H9 (cell line): ENCODE measurements at regions not wholly inside any gene's neighbourhood (a gene's known extent, or its start where the extent isn't known, plus 50 kb on each side); places are given as distances from the start of the nearest gene placed in this dataset.

ENCODE experiments used
- DNase-seq: peaks from one replicate; pipeline ENCODE4 v3.0.0-alpha.2; 2017
- H2AFZ ChIP-seq: one replicate; pipeline ENCODE4 v1.6.1; 2013; ENCODE audit warnings: mild to moderate bottlenecking, low read length, control low read depth, moderate library complexity
- H2AK5ac ChIP-seq: 2 replicates; pipeline ENCODE4 v1.6.1; 2013; ENCODE audit warnings: low read length, control low read depth, mixed read lengths; ENCODE audit not compliant: insufficient read length
- H2BK120ac ChIP-seq: one replicate; pipeline ENCODE4 v1.6.1; 2013; ENCODE audit warnings: low read depth, mild to moderate bottlenecking, low read length, control low read depth, inconsistent platforms; ENCODE audit not compliant: poor library complexity, severe bottlenecking
- H2BK12ac ChIP-seq: 2 replicates; pipeline ENCODE4 v1.6.1; 2013; ENCODE audit warnings: low read length, control low read depth, mixed read lengths, low read depth; ENCODE audit not compliant: insufficient read length
- H2BK15ac ChIP-seq: 2 replicates; pipeline ENCODE4 v1.6.1; 2013; ENCODE audit warnings: low read depth, low read length, control low read depth
- H2BK20ac ChIP-seq: one replicate; pipeline ENCODE4 v1.6.1; 2013; ENCODE audit warnings: low read depth, mild to moderate bottlenecking, low read length, control low read depth, inconsistent platforms; ENCODE audit not compliant: poor library complexity, severe bottlenecking
- H2BK5ac ChIP-seq: 2 replicates; pipeline ENCODE4 v1.6.1; 2013; ENCODE audit warnings: low read length, control low read depth, mixed read lengths; ENCODE audit not compliant: insufficient read length
- H3K14ac ChIP-seq: 2 replicates; pipeline ENCODE4 v1.6.1; 2013; ENCODE audit warnings: low read length, control low read depth; ENCODE audit not compliant: insufficient read depth
- H3K18ac ChIP-seq: 2 replicates; pipeline ENCODE4 v1.6.1; 2013; ENCODE audit warnings: low read depth, mild to moderate bottlenecking, mixed read lengths, low read length, control low read depth; ENCODE audit not compliant: insufficient read length
- H3K23ac ChIP-seq: 2 replicates; pipeline ENCODE4 v1.6.1; 2013; ENCODE audit warnings: low read length, control low read depth, mixed read lengths, low read depth; ENCODE audit not compliant: insufficient read length
- H3K23me2 ChIP-seq: 2 replicates; pipeline ENCODE4 v1.6.1; 2013; ENCODE audit warnings: low read depth, mild to moderate bottlenecking, mixed read lengths, low read length, control low read depth; ENCODE audit not compliant: insufficient read length, poor library complexity, severe bottlenecking
- H3K27ac ChIP-seq: 2 replicates; pipeline ENCODE4 v1.5.1; 2013; ENCODE audit warnings: low read length, control low read depth, mixed read lengths, low read depth; ENCODE audit not compliant: insufficient read length
- H3K27me3 ChIP-seq: 2 replicates; pipeline ENCODE4 v1.6.1; 2013; ENCODE audit warnings: low read length, control low read depth, inconsistent platforms; ENCODE audit not compliant: insufficient read depth
- H3K4ac ChIP-seq: 2 replicates; pipeline ENCODE4 v1.6.1; 2013; ENCODE audit warnings: low read depth, mild to moderate bottlenecking, control low read depth, inconsistent platforms, low read length, moderate library complexity
- H3K4me1 ChIP-seq: 2 replicates; pipeline ENCODE4 v1.6.1; 2013; ENCODE audit warnings: low read length, control low read depth, inconsistent platforms; ENCODE audit not compliant: insufficient read depth
- H3K4me2 ChIP-seq: 2 replicates; pipeline ENCODE4 v1.6.1; 2013; ENCODE audit warnings: low read length, control low read depth, mixed read lengths; ENCODE audit not compliant: insufficient read length, insufficient read depth
- H3K56ac ChIP-seq: 2 replicates; pipeline ENCODE4 v1.6.1; 2013; ENCODE audit warnings: low read depth, mild to moderate bottlenecking, mixed read lengths, low read length, control low read depth; ENCODE audit not compliant: insufficient read length
- H3K79me1 ChIP-seq: 2 replicates; pipeline ENCODE4 v1.6.1; 2013; ENCODE audit warnings: low read depth, mild to moderate bottlenecking, moderate library complexity, low read length, control low read depth, inconsistent platforms; ENCODE audit not compliant: insufficient read depth, poor library complexity, severe bottlenecking
- H3K79me2 ChIP-seq: 2 replicates; pipeline ENCODE4 v1.6.1; 2013; ENCODE audit warnings: low read length, control low read depth, inconsistent platforms; ENCODE audit not compliant: insufficient read depth
- H3K9ac ChIP-seq: 2 replicates; pipeline ENCODE4 v1.6.1; 2013; ENCODE audit warnings: low read length, control low read depth, mixed read lengths; ENCODE audit not compliant: insufficient read length; ENCODE audit errors: extremely low read depth
- H3K9me3 ChIP-seq: one replicate; pipeline ENCODE4 v1.6.1; 2013; ENCODE audit warnings: low read depth, low read length, inconsistent platforms; ENCODE audit not compliant: control insufficient read depth
- H3T11ph ChIP-seq: one replicate; pipeline ENCODE4 v1.6.1; 2013; ENCODE audit warnings: mild to moderate bottlenecking, low read length, control low read depth, inconsistent platforms
- H4K20me1 ChIP-seq: one replicate; pipeline ENCODE4 v1.6.1; 2013; ENCODE audit not compliant: control insufficient read depth, insufficient read length, insufficient read depth
- H4K5ac ChIP-seq: 2 replicates; pipeline ENCODE4 v1.6.1; 2013; ENCODE audit warnings: low read depth, mild to moderate bottlenecking, mixed read lengths, low read length, control low read depth; ENCODE audit not compliant: insufficient read length
- H4K8ac ChIP-seq: replicated peaks from 2 replicates; pipeline ENCODE4 v1.6.1; 2013; ENCODE audit warnings: low read length, control low read depth, mixed read lengths, low read depth; ENCODE audit not compliant: insufficient read length
- H4K91ac ChIP-seq: 2 replicates; pipeline ENCODE4 v1.6.1; 2013; ENCODE audit warnings: low read depth, mild to moderate bottlenecking, moderate library complexity, mixed read lengths, low read length, control low read depth; ENCODE audit not compliant: insufficient read length
- H3K27ac Mint-ChIP-seq, 3 experiments: 2 replicates in 2 of 3; 3 replicates in 1 of 3; pipeline ENCODE4 v1.8.0; 2020 to 2021; ENCODE audit warnings: mixed read lengths in 3 of 3, mild to moderate bottlenecking in 1 of 3, moderate library complexity in 1 of 3
- H3K27me3 Mint-ChIP-seq: 2 replicates; pipeline ENCODE4 v1.8.0; 2021; ENCODE audit warnings: low read depth, mild to moderate bottlenecking, moderate library complexity, mixed read lengths
- H3K36me3 Mint-ChIP-seq, 3 experiments: 2 replicates in 2 of 3; 3 replicates in 1 of 3; pipeline ENCODE4 v1.8.0; 2020 to 2021; ENCODE audit warnings: low read depth in 3 of 3, mixed read lengths in 3 of 3; ENCODE audit not compliant: insufficient read depth in 1 of 3
- H3K4me1 Mint-ChIP-seq, 2 experiments: 2 replicates each; pipeline ENCODE4 v1.8.0; 2020; ENCODE audit warnings: mixed read lengths in 2 of 2
- H3K4me3 Mint-ChIP-seq, 2 experiments: 2 replicates in 1 of 2; 3 replicates in 1 of 2; pipeline ENCODE4 v1.8.0; 2020 to 2021; ENCODE audit warnings: mild to moderate bottlenecking in 2 of 2, mixed read lengths in 2 of 2, moderate library complexity in 1 of 2
- H3K9me3 Mint-ChIP-seq, 2 experiments: 2 replicates in 1 of 2; 3 replicates in 1 of 2; pipeline ENCODE4 v1.8.0; 2020; ENCODE audit warnings: mild to moderate bottlenecking in 2 of 2, mixed read lengths in 2 of 2, moderate library complexity in 1 of 2
- WGBS: extraction: QIAGEN DNeasy Blood & Tissue Kit; methylation state at CpG from one replicate; pipeline ENCODE4 v1.1.7; 2013; ENCODE audit warnings: missing lambda C conversion rate, low lambda C conversion rate, mixed read lengths; ENCODE audit not compliant: insufficient read length; ENCODE audit errors: extremely low coverage; 5-methylcytosine and 5-hydroxymethylcytosine counted together
- TF ChIP-seq, protein P1 (sequence below): fragments of 200-600 bp; sonication (generic); conservative IDR thresholded peaks from 3 replicates; pipeline ENCODE4 v1.8.0; 2021; ENCODE audit warnings: antibody characterized with exemption, mild to moderate bottlenecking

DNA sequence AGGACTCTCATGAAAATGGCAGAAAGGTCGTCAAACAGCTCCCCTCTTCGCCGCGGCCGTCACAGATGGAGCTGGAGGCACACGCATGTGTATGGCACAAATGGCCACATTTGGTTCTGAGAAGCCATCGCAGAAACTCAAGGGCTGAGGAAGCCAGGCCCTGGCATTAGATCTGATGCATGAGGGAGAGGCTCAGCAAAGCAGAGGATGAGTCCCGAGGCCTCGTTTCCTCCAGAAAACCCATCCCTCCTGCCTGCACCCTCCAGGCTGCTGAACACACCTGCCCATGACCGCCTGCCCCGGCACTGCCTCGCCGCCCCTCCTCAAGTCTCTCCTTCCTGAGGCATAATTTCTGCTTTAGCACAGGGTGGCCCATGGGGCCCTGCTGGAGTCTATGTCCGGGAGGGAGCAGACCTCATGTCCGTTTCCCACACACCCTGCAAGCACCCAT is 240.3 kb downstream of the DLL1 start:
- H2AK5ac ChIP-seq, result no peak overlapping the region
- no peaks in the 10 kb centered on the region for H3K79me2 ChIP-seq
- no peak overlapping the region for H3K14ac ChIP-seq
- Mint-ChIP-seq H3K36me3 (peaks cover 5 to 15% (median 7%) of the 10 kb centered on the region in 3 experiments), H3K27ac (no peak overlapping the region), H3K27me3 (peaks cover 4% of the 10 kb centered on the region), H3K9me3 (peaks cover 9 to 13% of the 10 kb centered on the region in 2 experiments), H3K4me1 (peaks cover 0 to 6% of the 10 kb centered on the region in 2 experiments; a peak in 2 of 4 replicates), H3K4me3 (no peak overlapping the region)
- WGBS, result no CpG with 5 or more reads among the region's 15 CpGs
- H3T11ph ChIP-seq, result no peak overlapping the region
- H4K5ac ChIP-seq, result no peak overlapping the region
- no peaks in the 10 kb centered on the region for H3K79me1 ChIP-seq
- H3K4me2 ChIP-seq, result no peak overlapping the region
- no peak overlapping the region for H3K9ac ChIP-seq
- H2BK20ac ChIP-seq, result no peak overlapping the region
- no peaks in the 10 kb centered on the region for H3K4me1 ChIP-seq
- no peak overlapping the region for H4K8ac ChIP-seq
- DNase-seq, result no peak
- H3K56ac ChIP-seq, result no peak overlapping the region
- H3K18ac ChIP-seq, result no peak overlapping the region
- no peak overlapping the region for H2BK120ac ChIP-seq
- no peaks in the 10 kb centered on the region for H3K27me3 ChIP-seq
- TF ChIP-seq, protein P1, sequence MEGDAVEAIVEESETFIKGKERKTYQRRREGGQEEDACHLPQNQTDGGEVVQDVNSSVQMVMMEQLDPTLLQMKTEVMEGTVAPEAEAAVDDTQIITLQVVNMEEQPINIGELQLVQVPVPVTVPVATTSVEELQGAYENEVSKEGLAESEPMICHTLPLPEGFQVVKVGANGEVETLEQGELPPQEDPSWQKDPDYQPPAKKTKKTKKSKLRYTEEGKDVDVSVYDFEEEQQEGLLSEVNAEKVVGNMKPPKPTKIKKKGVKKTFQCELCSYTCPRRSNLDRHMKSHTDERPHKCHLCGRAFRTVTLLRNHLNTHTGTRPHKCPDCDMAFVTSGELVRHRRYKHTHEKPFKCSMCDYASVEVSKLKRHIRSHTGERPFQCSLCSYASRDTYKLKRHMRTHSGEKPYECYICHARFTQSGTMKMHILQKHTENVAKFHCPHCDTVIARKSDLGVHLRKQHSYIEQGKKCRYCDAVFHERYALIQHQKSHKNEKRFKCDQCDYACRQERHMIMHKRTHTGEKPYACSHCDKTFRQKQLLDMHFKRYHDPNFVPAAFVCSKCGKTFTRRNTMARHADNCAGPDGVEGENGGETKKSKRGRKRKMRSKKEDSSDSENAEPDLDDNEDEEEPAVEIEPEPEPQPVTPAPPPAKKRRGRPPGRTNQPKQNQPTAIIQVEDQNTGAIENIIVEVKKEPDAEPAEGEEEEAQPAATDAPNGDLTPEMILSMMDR, result no peak
- no peak overlapping the region for H3K27ac ChIP-seq
- H2BK12ac ChIP-seq, result no peak overlapping the region
- H2AFZ ChIP-seq, result no peak overlapping the region
- no peaks in the 10 kb centered on the region for H3K9me3 ChIP-seq
- H3K23ac ChIP-seq, result no peak overlapping the region
- H2BK15ac ChIP-seq, result no peak overlapping the region
- H4K20me1 ChIP-seq, result no peaks in the 10 kb centered on the region
- H2BK5ac ChIP-seq, result no peak overlapping the region
- H3K23me2 ChIP-seq, result no peaks in the 10 kb centered on the region
- H3K4ac ChIP-seq, result no peak overlapping the region
- no peak overlapping the region for H4K91ac ChIP-seq
